Liver (tissue), 3 donors: ENCODE measurements at regions not wholly inside any gene's neighbourhood (a gene's known extent, or its start where the extent isn't known, plus 50 kb on each side); places are given as distances from the start of the nearest gene placed in this dataset.

Experiments
- ATF3 ChIP-seq: IDR thresholded peaks from 2 replicates; pipeline ENCODE4 v1.6.1; 2016; ENCODE audit warnings: antibody characterized with exemption
- CTCF ChIP-seq: fragments of 150-350 bp; IDR thresholded peaks from 2 replicates; pipeline ENCODE4 v1.5.1; 2017; ENCODE audit warnings: improper control_type of control experiment, low read depth, low read length; ENCODE audit not compliant: missing input control
- GABPA ChIP-seq, 2 donors: IDR thresholded peaks in 1 of 2; conservative IDR thresholded peaks in 1 of 2; 2 replicates each; pipeline ENCODE4 v1.6.1; 2016; ENCODE audit warnings: antibody characterized with exemption in 2 of 2, mild to moderate bottlenecking in 1 of 2, moderate library complexity in 1 of 2
- JUND ChIP-seq, 2 donors: IDR thresholded peaks; 2 replicates each; pipeline ENCODE4 v1.6.1; 2016; ENCODE audit warnings: antibody characterized with exemption in 2 of 2
- MAX ChIP-seq: IDR thresholded peaks from 2 replicates; pipeline ENCODE4 v1.6.1; 2016; ENCODE audit warnings: antibody characterized with exemption
- RAD21 ChIP-seq, 2 donors: IDR thresholded peaks; 2 replicates each; pipeline ENCODE4 v1.6.1; 2016; ENCODE audit warnings: antibody characterized with exemption in 2 of 2, mild to moderate bottlenecking in 2 of 2
- REST ChIP-seq: IDR thresholded peaks from 2 replicates; pipeline ENCODE4 v1.6.1; 2016; ENCODE audit warnings: antibody characterized with exemption, mild to moderate bottlenecking
- RXRA ChIP-seq, 2 donors: IDR thresholded peaks; 2 replicates each; pipeline ENCODE4 v1.6.1; 2017 to 2018; ENCODE audit warnings: antibody characterized with exemption in 2 of 2, mild to moderate bottlenecking in 1 of 2
- SP1 ChIP-seq: IDR thresholded peaks from 2 replicates; pipeline ENCODE4 v1.6.1; 2018; ENCODE audit warnings: antibody characterized with exemption, mild to moderate bottlenecking
- TAF1 ChIP-seq: conservative IDR thresholded peaks from 2 replicates; pipeline ENCODE4 v1.6.1; 2016; ENCODE audit warnings: antibody characterized with exemption, mild to moderate bottlenecking
- YY1 ChIP-seq: IDR thresholded peaks from 2 replicates; pipeline ENCODE4 v1.6.1; 2016; ENCODE audit warnings: antibody characterized with exemption, mild to moderate bottlenecking
- ZBTB33 ChIP-seq: IDR thresholded peaks from 2 replicates; pipeline ENCODE4 v1.6.1; 2016; ENCODE audit warnings: antibody characterized with exemption
- donor health status: healthy.
- donor health status: healthy.

- TF ChIP-seq CTCF (no peak), TAF1 (no peak), GABPA (IDR thresholded peaks at IDR 0.05 in 1 of 2, conservative IDR thresholded peaks at IDR 0.05 in 1 of 2) (no peak), RXRA (IDR thresholded peaks at IDR 0.05) (no peak), SP1 (no peak), ATF3 (no peak), REST (no peak), JUND (IDR thresholded peaks at IDR 0.05) (no peak), RAD21 (IDR thresholded peaks at IDR 0.05) (no peak), YY1 (no peak), MAX (no peak), ZBTB33 (no peak)
Observed at GRCh38 chr2:120910956-120911951, 175.6 kb downstream of the GLI2 start.
